GF-D8 (cell line): ENCODE measurements at regions not wholly inside any gene's neighbourhood (a gene's known extent, or its start where the extent isn't known, plus 50 kb on each side); places are given as distances from the start of the nearest gene placed in this dataset.

Experiments
- DNase-seq: peaks from one replicate; lab custom pipeline; 2025; lab: John Stamatoyannopoulos, UW

DNA sequence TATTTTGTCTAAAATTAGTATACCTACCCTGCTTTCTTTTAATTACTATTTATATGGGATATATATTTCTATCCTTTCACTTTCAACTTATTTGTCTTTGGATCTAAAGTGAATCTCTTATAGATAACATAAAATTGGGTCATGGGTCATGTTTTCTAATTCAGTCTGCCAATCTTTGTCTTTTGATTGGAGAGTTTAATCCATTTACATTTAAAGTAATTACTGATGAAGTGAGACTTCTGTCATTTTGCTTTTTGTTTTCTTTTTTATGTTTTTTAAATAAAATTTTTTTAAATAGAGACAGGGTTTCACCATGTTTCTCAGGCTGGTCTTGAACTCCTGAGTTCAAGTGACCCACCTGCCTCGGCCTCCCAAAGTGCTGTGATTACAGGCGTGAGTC lies 50.5 kb upstream of the PRDM1 start:
- no peak for DNase-seq

GRCh38 chr6:106033806-106034205 lies 52.3 kb upstream of the PRDM1 start:
- no peak for DNase-seq

GRCh38 chr6:106027758-106028157 lies 58.4 kb upstream of the PRDM1 start:
- DNase-seq: no peak

DNA sequence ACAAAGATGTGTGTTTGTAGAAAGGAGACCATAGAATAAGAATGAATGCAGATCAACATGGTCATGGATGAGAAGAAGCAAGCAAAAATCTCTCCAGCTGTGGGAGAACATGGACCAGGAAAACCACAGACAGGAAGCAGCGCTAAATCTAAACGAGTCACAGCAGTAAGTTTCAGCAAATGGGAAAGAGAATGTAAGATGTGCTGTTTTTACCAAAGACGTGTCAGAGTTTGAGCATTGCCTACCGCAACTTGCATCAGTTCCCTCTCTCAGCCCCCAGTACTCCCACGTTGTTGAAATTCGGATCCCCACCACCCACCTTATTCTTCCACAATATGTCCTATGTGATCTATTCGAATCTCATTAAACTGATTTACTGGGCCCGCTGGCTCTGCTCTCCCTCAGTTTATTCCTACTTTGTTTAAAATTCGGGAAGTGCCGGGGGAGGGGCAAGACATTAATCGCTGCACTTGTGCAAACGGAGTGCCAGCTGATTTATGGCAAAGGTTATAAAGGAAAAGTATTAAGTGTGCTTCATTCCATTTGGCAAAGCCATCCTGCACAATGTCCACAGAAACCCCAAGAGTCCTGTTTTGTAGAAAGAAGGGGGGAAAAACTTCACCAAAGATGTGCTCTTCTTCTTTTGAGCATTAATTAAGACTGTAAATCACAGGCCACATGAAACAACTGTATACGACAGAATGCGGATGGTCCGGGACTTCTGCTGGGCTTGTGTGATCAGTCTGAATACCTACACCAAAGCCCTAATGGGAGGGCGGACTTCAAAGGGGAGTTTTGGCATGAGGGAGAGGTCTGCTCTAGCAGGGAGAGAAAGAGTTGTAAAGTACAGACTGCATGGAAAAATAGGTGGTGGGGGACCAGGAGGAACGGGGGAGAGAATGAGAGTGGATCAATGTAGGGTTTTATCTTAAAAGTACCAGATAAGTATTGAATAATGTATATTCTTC lies 59.1 kb upstream of the PRDM1 start:
- peak; percentile 13 for DNase-seq

DNA sequence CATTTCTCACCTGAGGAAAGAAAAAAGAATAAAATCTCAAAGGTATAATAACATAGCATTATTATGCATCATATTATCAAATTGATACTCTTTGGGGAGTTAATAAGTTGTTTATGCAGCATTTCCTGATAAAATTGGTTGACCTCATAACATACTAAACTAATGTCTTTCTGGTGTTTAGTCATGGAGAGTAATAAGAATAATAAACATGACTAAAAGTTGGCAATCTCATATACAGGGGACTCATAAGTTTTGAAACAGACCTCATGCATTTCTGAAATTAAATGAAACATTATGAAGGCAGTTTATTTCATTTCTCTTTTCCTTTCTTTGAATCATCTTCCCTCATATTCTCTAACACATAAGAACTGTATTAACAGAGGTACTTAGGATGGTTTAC lies 60.5 kb upstream of the PRDM1 start:
- no peak for DNase-seq

DNA sequence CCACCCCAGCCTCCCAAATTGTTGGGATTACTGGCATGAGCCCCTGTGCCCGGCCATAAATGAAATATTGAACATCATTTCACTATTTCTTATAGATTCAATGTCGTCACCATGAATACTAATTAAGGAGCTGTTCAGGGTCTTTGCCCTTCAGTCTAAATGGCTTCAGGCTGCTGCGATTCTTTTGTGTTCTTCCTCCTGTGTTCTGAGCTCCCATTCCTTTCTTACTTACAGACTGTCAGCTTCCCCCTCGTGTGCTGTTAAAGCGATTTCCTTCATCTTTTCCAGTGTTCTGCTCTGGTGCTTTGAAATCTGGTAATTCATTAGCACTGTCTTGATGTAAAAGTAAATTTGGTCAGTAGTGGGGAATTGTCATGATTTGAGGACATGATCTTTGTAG lies 63.3 kb upstream of the PRDM1 start:
- DNase-seq: no peak

DNA sequence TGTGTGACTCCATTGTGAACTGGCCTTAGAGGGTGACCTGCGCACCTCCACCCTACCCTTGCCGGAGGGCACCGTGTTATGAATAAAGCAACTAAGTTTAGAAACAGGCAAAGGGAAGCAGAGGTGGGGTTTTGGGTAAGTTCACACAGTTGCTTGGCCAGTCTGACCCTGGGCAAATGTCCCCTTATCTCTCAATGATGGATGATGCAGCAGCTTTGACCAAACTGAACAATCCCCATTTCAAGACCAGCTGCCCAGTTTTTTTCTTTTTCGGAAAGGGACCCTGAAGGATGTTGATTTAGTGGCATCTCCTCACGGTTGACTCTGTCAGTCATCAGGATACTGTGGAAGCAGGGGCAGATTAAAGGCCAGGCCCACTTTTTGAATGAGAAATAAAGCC lies 68.7 kb upstream of the PRDM1 start:
- DNase-seq: no peak

DNA sequence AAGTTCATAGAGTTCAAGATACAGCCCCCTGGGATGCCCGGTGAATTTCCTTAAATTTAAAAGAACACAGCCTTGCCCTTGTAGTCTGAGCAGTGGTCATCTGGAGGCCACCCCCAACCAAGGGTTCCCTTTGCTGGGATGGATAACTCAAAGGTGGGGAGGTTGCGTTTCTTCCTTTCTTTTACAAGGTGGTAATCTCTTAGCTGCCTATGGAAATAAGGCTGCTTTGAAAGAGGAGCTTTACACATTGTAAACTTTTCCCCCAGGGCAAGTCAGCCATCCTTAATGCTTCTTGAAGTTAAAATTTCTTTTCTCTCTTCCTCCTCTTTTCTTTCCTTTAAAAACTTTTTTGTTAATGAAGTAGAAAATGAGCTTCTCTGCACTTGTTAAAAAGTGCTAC lies 71.2 kb upstream of the PRDM1 start:
- no peak for DNase-seq

GRCh38 chr6:106011476-106011875 lies 74.7 kb upstream of the PRDM1 start:
- no peak for DNase-seq

DNA sequence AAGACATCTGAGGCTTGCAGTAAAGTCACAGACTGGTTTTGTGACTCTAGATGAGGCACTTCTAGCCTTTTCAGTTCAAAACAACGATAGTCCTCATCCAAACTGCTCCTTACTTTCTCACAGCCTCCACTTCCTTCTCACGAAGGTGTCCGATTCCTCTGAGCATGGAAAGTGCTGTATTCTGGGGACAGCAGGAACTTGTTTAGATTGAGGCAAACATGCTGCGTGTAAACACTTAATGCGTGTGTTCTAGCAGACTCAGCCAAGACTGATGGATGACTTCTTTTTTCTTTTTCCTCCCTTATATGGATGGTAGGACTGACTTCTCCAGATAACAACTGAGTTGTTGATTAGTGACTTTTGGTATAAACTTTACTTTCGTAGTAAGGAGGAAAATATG lies 80.2 kb upstream of the PRDM1 start:
- no peak for DNase-seq

DNA sequence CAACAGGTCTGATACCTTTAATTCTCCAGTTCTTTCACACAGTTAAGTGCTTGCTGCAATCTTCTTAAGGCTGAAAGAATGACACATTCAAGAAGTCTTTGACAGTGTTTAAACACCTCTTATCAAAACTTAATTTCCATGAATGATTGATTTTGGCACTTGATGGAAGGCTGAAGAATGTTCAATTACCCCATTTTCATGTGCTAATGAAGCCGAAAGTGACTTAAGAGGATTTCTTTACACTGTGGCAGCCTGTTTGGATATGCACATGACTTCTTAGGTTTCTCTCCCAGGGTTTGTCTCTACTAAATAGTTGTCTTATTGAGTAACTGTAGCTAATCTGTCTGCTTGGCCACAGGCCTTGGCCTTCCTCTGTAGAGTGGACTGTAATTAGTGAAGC lies 81.1 kb upstream of the PRDM1 start:
- DNase-seq: no peak

- no peak for DNase-seq
Measured at GRCh38 chr6:106003268-106003987, 82.7 kb upstream of the PRDM1 start.

- DNase-seq: no peak
Measured at GRCh38 chr6:106002005-106002404, 84.1 kb upstream of the PRDM1 start.

- no peak for DNase-seq
Measured at GRCh38 chr6:106000935-106001334, 85.2 kb upstream of the PRDM1 start.

GRCh38 chr6:105997482-105997881 lies 88.7 kb upstream of the PRDM1 start:
- DNase-seq: peak; percentile 25

DNA sequence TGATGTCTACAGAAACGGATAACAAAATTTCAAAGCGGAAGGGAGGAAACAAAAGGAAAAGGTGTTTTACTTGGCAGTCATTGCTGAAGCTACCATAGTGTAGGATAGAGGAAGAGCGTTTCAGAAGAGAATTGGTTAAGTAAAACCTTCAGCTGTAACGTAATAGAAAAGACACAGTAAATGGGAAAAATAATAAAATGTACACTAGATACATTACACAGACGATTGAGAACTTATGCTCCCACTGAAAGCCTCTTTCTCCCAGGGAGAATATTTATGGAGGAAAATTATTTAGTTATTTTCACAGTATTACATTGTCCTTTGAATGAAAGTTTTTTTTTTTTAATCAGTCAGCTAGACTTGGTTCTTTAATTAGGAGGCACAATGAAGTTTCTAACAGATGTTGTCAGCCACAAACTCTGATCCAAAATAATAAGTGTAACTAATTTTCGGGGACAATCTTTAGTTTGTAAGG lies 90.7 kb upstream of the PRDM1 start:
- DNase-seq: peak; percentile 55

DNA sequence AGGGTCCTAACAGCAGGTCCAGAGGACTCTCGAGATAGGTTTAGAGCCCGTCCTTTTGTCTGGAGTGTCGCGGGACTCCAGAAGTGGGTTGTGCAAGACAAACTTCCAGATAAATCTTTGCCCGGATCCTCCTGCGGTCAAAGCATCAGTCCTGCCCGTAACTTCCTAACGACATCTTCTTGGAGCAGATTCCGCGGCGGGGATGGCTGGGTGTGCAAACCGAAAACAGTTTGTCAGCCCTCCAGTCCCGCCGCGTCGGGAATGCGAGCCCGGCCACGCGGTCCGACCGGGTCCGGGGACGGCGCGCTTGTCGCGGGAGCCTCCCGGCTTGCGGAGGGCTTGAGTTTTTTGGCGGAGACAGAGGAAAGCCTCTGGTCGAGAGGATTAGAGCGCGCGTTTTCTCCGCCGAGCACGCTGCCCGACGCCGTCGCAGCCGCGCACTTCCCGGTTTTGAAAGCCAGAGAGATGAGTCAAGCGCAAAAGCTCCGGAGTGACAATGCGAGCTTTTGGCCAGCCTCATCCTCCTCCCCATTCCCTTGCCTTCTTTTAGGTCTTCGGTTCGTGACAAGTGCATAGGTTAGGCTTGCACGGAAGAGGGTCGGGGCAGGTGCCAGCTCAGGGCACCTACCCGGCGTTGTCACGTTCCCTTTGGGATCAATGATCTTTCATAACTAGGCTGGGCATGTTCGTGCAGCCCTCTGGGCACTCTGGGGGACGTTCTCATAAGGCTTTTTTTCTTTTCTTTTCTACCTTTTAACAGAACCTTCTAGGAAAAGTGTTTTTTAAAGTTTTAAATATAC lies 91.3 kb upstream of the PRDM1 start:
- peak; percentile 55 for DNase-seq

DNA sequence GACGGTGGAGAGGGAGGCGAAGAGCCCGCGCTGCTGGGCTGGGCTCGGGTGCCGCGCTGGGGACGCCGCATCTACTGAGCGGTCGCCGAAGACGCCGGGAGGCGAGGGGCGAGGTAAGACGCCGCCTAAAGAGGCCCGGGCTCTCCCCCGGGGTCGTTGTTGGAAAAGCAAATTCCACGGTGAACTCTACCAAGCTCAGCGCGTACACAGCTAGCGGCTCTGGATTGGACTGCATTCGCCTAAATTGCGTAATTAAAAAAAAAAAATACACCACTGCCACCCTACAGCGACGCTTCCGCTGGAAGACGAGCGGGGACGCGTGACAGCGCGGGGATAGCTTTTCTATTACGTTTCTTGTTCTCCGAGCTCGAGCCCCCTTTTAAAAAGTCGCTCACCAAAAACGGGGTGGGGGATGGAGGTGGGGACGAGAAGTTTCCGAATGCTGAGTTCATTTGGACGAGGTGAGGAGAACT lies 92.0 kb upstream of the PRDM1 start:
- peak; percentile 72 for DNase-seq

DNA sequence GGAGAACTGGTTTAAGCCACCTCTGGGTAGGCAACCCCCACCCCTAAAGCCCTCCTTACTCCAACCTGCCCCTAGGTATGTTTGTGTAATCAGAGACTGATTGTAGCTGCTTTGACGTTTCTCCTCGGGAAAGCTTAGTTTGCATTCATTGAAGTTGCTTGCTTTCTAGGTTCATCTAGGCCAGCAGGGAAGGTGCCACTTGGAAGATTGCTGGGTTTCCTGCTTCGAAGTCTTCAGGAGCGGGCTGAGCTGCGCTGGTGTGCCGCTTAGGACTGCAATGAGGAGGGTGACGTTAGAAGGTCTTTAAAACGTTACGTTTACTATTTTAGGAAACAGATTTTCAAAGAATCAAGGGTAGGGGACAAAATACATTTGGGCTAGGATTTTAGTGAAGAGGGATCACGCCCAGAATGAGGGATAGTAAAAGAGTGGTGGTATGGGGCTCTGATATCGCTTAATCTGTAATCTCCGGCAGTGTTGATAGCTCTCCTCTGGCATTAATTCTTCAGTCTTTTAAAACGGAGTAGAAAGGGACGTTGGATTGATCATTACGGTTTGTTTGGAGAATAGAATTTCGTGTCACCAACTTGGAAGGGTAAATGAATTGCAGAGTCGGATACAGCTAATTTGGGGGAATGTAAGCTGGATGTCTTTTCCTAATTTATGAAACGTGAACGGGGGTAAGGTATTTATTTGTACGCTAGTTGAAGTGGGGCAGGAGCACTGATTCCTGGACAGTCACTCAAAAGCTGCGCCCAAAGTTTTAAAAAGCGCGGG lies 92.6 kb upstream of the PRDM1 start:
- DNase-seq: peak; percentile 31

DNA sequence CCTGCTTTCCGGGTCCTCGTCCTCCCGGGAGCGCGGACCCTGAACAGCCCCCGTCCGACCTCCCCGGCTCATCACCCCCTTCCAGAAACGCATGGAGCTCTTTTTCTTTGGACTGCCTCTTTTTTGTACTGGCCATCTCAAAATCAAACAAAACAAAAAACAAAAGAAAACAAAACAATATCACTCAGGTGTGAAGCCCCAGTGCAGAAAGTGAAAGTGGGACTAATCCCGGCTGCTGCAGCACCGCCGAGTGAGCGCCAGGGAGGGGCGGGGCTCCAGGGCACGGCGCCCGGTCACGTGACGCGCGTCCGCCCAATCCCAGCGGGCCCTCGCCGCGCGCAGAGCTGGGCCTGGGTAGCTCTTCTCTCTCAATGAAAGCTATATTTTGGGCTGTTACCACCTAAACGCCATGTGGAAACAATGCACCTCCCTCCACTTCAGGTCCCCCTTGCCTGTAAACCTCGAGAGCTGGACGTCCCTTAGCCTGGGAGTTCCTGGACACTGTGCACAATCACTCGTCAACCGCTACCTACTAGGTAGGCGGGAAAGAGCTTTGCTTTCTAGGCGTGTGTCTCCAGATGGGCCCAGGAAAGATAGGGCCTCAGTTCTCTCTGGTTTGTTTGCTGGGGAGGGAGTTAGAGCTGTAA lies 93.7 kb upstream of the PRDM1 start:
- peak; percentile 73 for DNase-seq
